ES-I3 (cell line): ENCODE measurements at regions not wholly inside any gene's neighbourhood (a gene's known extent, or its start where the extent isn't known, plus 50 kb on each side); places are given as distances from the start of the nearest gene placed in this dataset.

Experiments used
- H3K36me3 ChIP-seq: 2 replicates; pipeline ENCODE4 v1.6.1; 2013; ENCODE audit warnings: mild to moderate bottlenecking, low read length, control low read depth, moderate library complexity; ENCODE audit not compliant: insufficient read depth
- H3K4me1 ChIP-seq: 2 replicates; pipeline ENCODE4 v1.6.1; 2013; ENCODE audit warnings: mild to moderate bottlenecking, control low read depth, low read length; ENCODE audit not compliant: insufficient read depth
- H3K9ac ChIP-seq: 2 replicates; pipeline ENCODE4 v1.6.1; 2013; ENCODE audit warnings: low read depth, mild to moderate bottlenecking, low read length, moderate library complexity
- H3K9me3 ChIP-seq: 2 replicates; pipeline ENCODE4 v1.6.1; 2013; ENCODE audit warnings: mild to moderate bottlenecking, low read length, moderate library complexity; ENCODE audit not compliant: control insufficient read depth, insufficient read depth

GRCh38 chr14:22040781-22041125 lies 367.1 kb upstream of the OR4E1 start:
- Histone ChIP-seq H3K9me3 (no peaks in the 10 kb centered on the region), H3K36me3 (no peaks in the 10 kb centered on the region), H3K4me1 (no peaks in the 10 kb centered on the region), H3K9ac (no peak overlapping the region)

- Histone ChIP-seq H3K4me1 (no peaks in the 10 kb centered on the region), H3K9ac (no peak overlapping the region), H3K36me3 (no peaks in the 10 kb centered on the region), H3K9me3 (no peaks in the 10 kb centered on the region)
These were observed 366.5 kb upstream of the OR4E1 start for GRCh38 chr14:22039938-22040780.

- Histone ChIP-seq H3K36me3 (no peaks in the 10 kb centered on the region), H3K9ac (no peak overlapping the region), H3K9me3 (no peaks in the 10 kb centered on the region), H3K4me1 (no peaks in the 10 kb centered on the region)
These were observed 363.1 kb upstream of the OR4E1 start for GRCh38 chr14:22036541-22037239.

- no peaks in the 10 kb centered on the region for H3K4me1 ChIP-seq
- H3K9me3 ChIP-seq: no peaks in the 10 kb centered on the region
- H3K36me3 ChIP-seq: no peaks in the 10 kb centered on the region
- no peak overlapping the region for H3K9ac ChIP-seq
These were observed 352.9 kb upstream of the OR4E1 start for GRCh38 chr14:22026527-22026926.

GRCh38 chr14:22025879-22026278 lies 352.3 kb upstream of the OR4E1 start:
- Histone ChIP-seq H3K9me3 (no peaks in the 10 kb centered on the region), H3K9ac (no peak overlapping the region), H3K36me3 (no peaks in the 10 kb centered on the region), H3K4me1 (no peaks in the 10 kb centered on the region)

- Histone ChIP-seq H3K9ac (no peak overlapping the region), H3K36me3 (no peaks in the 10 kb centered on the region), H3K4me1 (no peaks in the 10 kb centered on the region), H3K9me3 (no peaks in the 10 kb centered on the region)
These were observed 350.5 kb upstream of the OR4E1 start for GRCh38 chr14:22024137-22024536.

- Histone ChIP-seq H3K9me3 (no peaks in the 10 kb centered on the region), H3K4me1 (no peaks in the 10 kb centered on the region), H3K9ac (no peak overlapping the region), H3K36me3 (no peaks in the 10 kb centered on the region)
These were observed 345.3 kb upstream of the OR4E1 start for GRCh38 chr14:22018890-22019289.

GRCh38 chr14:22012452-22012851 lies 338.8 kb upstream of the OR4E1 start:
- Histone ChIP-seq H3K36me3 (no peaks in the 10 kb centered on the region), H3K4me1 (no peaks in the 10 kb centered on the region), H3K9ac (no peak overlapping the region), H3K9me3 (no peaks in the 10 kb centered on the region)

GRCh38 chr14:22011253-22011642 lies 337.6 kb upstream of the OR4E1 start:
- Histone ChIP-seq H3K9ac (no peak overlapping the region), H3K9me3 (no peaks in the 10 kb centered on the region), H3K4me1 (no peaks in the 10 kb centered on the region), H3K36me3 (no peaks in the 10 kb centered on the region)

GRCh38 chr14:22010545-22011252 lies 337.1 kb upstream of the OR4E1 start:
- Histone ChIP-seq H3K4me1 (no peaks in the 10 kb centered on the region), H3K9me3 (no peaks in the 10 kb centered on the region), H3K36me3 (no peaks in the 10 kb centered on the region), H3K9ac (no peak overlapping the region)

- no peaks in the 10 kb centered on the region for H3K36me3 ChIP-seq
- H3K4me1 ChIP-seq: no peaks in the 10 kb centered on the region
- H3K9ac ChIP-seq: no peak overlapping the region
- no peaks in the 10 kb centered on the region for H3K9me3 ChIP-seq
These were observed 335.1 kb upstream of the OR4E1 start for GRCh38 chr14:22008766-22009165.

- H3K9me3 ChIP-seq: no peaks in the 10 kb centered on the region
These were observed 334.3 kb upstream of the OR4E1 start for GRCh38 chr14:22007784-22008412.

GRCh38 chr14:22007363-22007762 lies 333.7 kb upstream of the OR4E1 start:
- H3K9ac ChIP-seq: no peak overlapping the region
- H3K36me3 ChIP-seq: no peaks in the 10 kb centered on the region
- H3K4me1 ChIP-seq: no peaks in the 10 kb centered on the region
- no peaks in the 10 kb centered on the region for H3K9me3 ChIP-seq

More at GRCh38 chr14:22007784-22008412, 334.3 kb upstream of the OR4E1 start:
- no peaks in the 10 kb centered on the region for H3K4me1 ChIP-seq
- no peak overlapping the region for H3K9ac ChIP-seq
- H3K36me3 ChIP-seq: no peaks in the 10 kb centered on the region

GRCh38 chr14:22003461-22003860 lies 329.8 kb upstream of the OR4E1 start:
- Histone ChIP-seq H3K9me3 (no peaks in the 10 kb centered on the region), H3K4me1 (no peaks in the 10 kb centered on the region), H3K9ac (no peak overlapping the region), H3K36me3 (no peaks in the 10 kb centered on the region)
